ENCODE measurements at regions not wholly inside any gene's neighbourhood (a gene's known extent, or its start where the extent isn't known, plus 50 kb on each side); places are given as distances from the start of the nearest gene placed in this dataset.

DNA sequence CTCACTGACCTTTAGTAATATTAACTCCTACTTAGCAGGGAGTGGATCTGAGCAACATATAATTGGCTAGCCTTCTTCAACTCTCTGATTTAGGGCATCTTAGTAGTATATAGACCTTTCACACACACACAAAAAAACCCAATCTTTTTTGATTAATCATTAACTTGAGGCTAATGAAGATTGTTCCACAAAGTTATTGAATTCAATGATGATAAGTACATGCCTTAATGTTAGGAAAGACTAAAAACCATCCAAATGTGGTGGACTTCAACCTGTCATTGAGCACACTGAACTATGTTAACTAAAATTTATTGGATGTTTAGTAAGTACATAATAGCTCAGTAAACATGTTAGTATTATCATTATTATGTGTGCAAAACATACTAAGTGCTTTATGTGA lies 179.4 kb upstream of the SLC25A13 start:
- no peak overlapping the region for H3K23ac ChIP-seq (ENCODE audit: insufficient read length, low read depth, low read length)
- H2AK5ac ChIP-seq (ENCODE audit: insufficient read length, low read length) = no peak overlapping the region
- Mint-ChIP-seq H3K27ac (no peak overlapping the region), H3K27me3 (ENCODE audit: low read depth) (no peaks in the 10 kb centered on the region), H3K9me3 (no peaks in the 10 kb centered on the region), H3K4me1 (peaks cover 3 to 11% of the 10 kb centered on the region in 2 experiments; a peak in 3 of 4 replicates), H3K36me3 (ENCODE audit: insufficient read depth in 1 of 3, low read depth in 3 of 3) (no peaks in the 10 kb centered on the region), H3K4me3 (no peak overlapping the region)
- H4K91ac ChIP-seq (ENCODE audit: insufficient read length, low read depth, low read length) = no peak overlapping the region
- no peaks in the 10 kb centered on the region for H3K23me2 ChIP-seq (ENCODE audit: insufficient read length, low read depth, low read length, poor library complexity, severe bottlenecking)
- no peaks in the 10 kb centered on the region for H3K79me2 ChIP-seq (ENCODE audit: insufficient read depth, low read length)
- H3K27me3 ChIP-seq (ENCODE audit: insufficient read depth, low read length) = no peaks in the 10 kb centered on the region
- no peak overlapping the region for H3K4me2 ChIP-seq (ENCODE audit: insufficient read depth, insufficient read length, low read length)
- no peak for TF ChIP-seq CTCF (conservative IDR thresholded peaks at IDR 0.05)
- no peak overlapping the region for H2BK12ac ChIP-seq (ENCODE audit: insufficient read length, low read depth, low read length)
- no peaks in the 10 kb centered on the region for H3K79me1 ChIP-seq (ENCODE audit: insufficient read depth, low read depth, low read length, poor library complexity, severe bottlenecking)
- H3K4ac ChIP-seq (ENCODE audit: low read depth, low read length) = no peak overlapping the region
- H3K27ac ChIP-seq (ENCODE audit: insufficient read length, low read depth, low read length) = no peak overlapping the region
- H3T11ph ChIP-seq (ENCODE audit: low read length) = no peak overlapping the region
- H3K56ac ChIP-seq (ENCODE audit: insufficient read length, low read depth, low read length) = no peak overlapping the region
- no peak overlapping the region for H4K5ac ChIP-seq (ENCODE audit: insufficient read length, low read depth, low read length)
- H2BK5ac ChIP-seq (ENCODE audit: insufficient read length, low read length) = no peak overlapping the region
- H2BK20ac ChIP-seq (ENCODE audit: low read depth, low read length, poor library complexity, severe bottlenecking) = no peak overlapping the region
- no peaks in the 10 kb centered on the region for H4K20me1 ChIP-seq (ENCODE audit: control insufficient read depth, insufficient read depth, insufficient read length)
- no peak for DNase-seq
- H3K4me1 ChIP-seq (ENCODE audit: insufficient read depth, low read length) = peaks cover 2% of the 10 kb centered on the region; the same call in 1 of the 2 replicates
- H2BK15ac ChIP-seq (ENCODE audit: low read depth, low read length) = no peak overlapping the region
- H4K8ac ChIP-seq (replicated peaks; ENCODE audit: insufficient read length, low read depth, low read length) = no peak overlapping the region
- no peak overlapping the region for H3K18ac ChIP-seq (ENCODE audit: insufficient read length, low read depth, low read length)
- no peak overlapping the region for H2AFZ ChIP-seq (ENCODE audit: low read length)
- no peak overlapping the region for H3K14ac ChIP-seq (ENCODE audit: insufficient read depth, low read length)
- no peaks in the 10 kb centered on the region for H3K9me3 ChIP-seq (ENCODE audit: control insufficient read depth, low read depth, low read length)
- H3K9ac ChIP-seq (ENCODE audit: extremely low read depth, insufficient read length, low read length) = no peak overlapping the region
- no peak overlapping the region for H2BK120ac ChIP-seq (ENCODE audit: low read depth, low read length, poor library complexity, severe bottlenecking)
